ENCODE measurements at regions not wholly inside any gene's neighbourhood (a gene's known extent, or its start where the extent isn't known, plus 50 kb on each side); places are given as distances from the start of the nearest gene placed in this dataset.

GRCh38 chr6:104580452-104580851 lies 279.3 kb downstream of the HACE1 start:
- Mint-ChIP-seq H3K36me3 (no peaks in the 10 kb centered on the region), H3K4me3 (no peak overlapping the region), H3K9me3 (ENCODE audit: low read depth) (no peaks in the 10 kb centered on the region), H3K27me3 (peaks cover 2% of the 10 kb centered on the region), H3K27ac (no peak overlapping the region), H3K4me1 (no peaks in the 10 kb centered on the region)
- DNase-seq (no peak), ATAC-seq (no peak)
- CTCF ChIA-PET = no interaction called here

GRCh38 chr6:104579310-104579863 lies 280.3 kb downstream of the HACE1 start:
- CTCF ChIA-PET = no interaction called here
- Mint-ChIP-seq H3K9me3 (ENCODE audit: low read depth) (no peaks in the 10 kb centered on the region), H3K4me1 (no peaks in the 10 kb centered on the region), H3K4me3 (no peak overlapping the region), H3K27me3 (peaks cover 2% of the 10 kb centered on the region), H3K36me3 (no peaks in the 10 kb centered on the region), H3K27ac (no peak overlapping the region)
- DNase-seq = no peak
- ATAC-seq = no peak

GRCh38 chr6:104575536-104575935 lies 284.2 kb downstream of the HACE1 start:
- Mint-ChIP-seq H3K36me3 (no peaks in the 10 kb centered on the region), H3K4me1 (no peaks in the 10 kb centered on the region), H3K27ac (no peak overlapping the region), H3K4me3 (no peak overlapping the region), H3K27me3 (peaks cover 2% of the 10 kb centered on the region), H3K9me3 (ENCODE audit: low read depth) (no peaks in the 10 kb centered on the region)
- ATAC-seq = no peak
- CTCF ChIA-PET = no interaction called here
- DNase-seq = no peak

- H3K36me3 Mint-ChIP-seq = no peaks in the 10 kb centered on the region
- no peaks in the 10 kb centered on the region for H3K9me3 Mint-ChIP-seq (ENCODE audit: low read depth)
- CTCF ChIA-PET = no interaction called here
- no peaks in the 10 kb centered on the region for H3K4me1 Mint-ChIP-seq
- DNase-seq (no peak), ATAC-seq (no peak)
- no peak overlapping the region for H3K27ac Mint-ChIP-seq
- H3K4me3 Mint-ChIP-seq = no peak overlapping the region
- no peaks in the 10 kb centered on the region for H3K27me3 Mint-ChIP-seq
These were observed 285.5 kb downstream of the HACE1 start for GRCh38 chr6:104574135-104574750.

GRCh38 chr6:104573350-104573749 lies 286.4 kb downstream of the HACE1 start:
- DNase-seq = no peak
- H3K4me1 Mint-ChIP-seq = no peaks in the 10 kb centered on the region
- no peak overlapping the region for H3K4me3 Mint-ChIP-seq
- no peak overlapping the region for H3K27ac Mint-ChIP-seq
- no peak for ATAC-seq
- CTCF ChIA-PET = no interaction called here
- no peaks in the 10 kb centered on the region for H3K36me3 Mint-ChIP-seq
- H3K27me3 Mint-ChIP-seq = no peaks in the 10 kb centered on the region
- H3K9me3 Mint-ChIP-seq (ENCODE audit: low read depth) = no peaks in the 10 kb centered on the region

GRCh38 chr6:104572901-104573300 lies 286.8 kb downstream of the HACE1 start:
- H3K36me3 Mint-ChIP-seq = no peaks in the 10 kb centered on the region
- DNase-seq (no peak), ATAC-seq (no peak)
- CTCF ChIA-PET = no interaction called here
- H3K27ac Mint-ChIP-seq = no peak overlapping the region
- no peaks in the 10 kb centered on the region for H3K9me3 Mint-ChIP-seq (ENCODE audit: low read depth)
- no peaks in the 10 kb centered on the region for H3K4me1 Mint-ChIP-seq
- H3K4me3 Mint-ChIP-seq = no peak overlapping the region
- H3K27me3 Mint-ChIP-seq = no peaks in the 10 kb centered on the region

GRCh38 chr6:104566411-104566810 lies 293.3 kb downstream of the HACE1 start:
- CTCF ChIA-PET = no interaction called here
- no peak overlapping the region for H3K4me3 Mint-ChIP-seq
- H3K27ac Mint-ChIP-seq = no peak overlapping the region
- H3K4me1 Mint-ChIP-seq = no peaks in the 10 kb centered on the region
- H3K36me3 Mint-ChIP-seq = no peaks in the 10 kb centered on the region
- no peaks in the 10 kb centered on the region for H3K27me3 Mint-ChIP-seq
- ATAC-seq = no peak
- no peaks in the 10 kb centered on the region for H3K9me3 Mint-ChIP-seq (ENCODE audit: low read depth)
- DNase-seq = no peak

- H3K27me3 Mint-ChIP-seq = no peaks in the 10 kb centered on the region
- CTCF ChIA-PET = no interaction called here
- no peak for ATAC-seq
- no peak overlapping the region for H3K27ac Mint-ChIP-seq
- no peak overlapping the region for H3K4me3 Mint-ChIP-seq
- no peaks in the 10 kb centered on the region for H3K4me1 Mint-ChIP-seq
- DNase-seq = no peak
- H3K36me3 Mint-ChIP-seq = no peaks in the 10 kb centered on the region
- no peaks in the 10 kb centered on the region for H3K9me3 Mint-ChIP-seq (ENCODE audit: low read depth)
These were observed 296.4 kb downstream of the HACE1 start for GRCh38 chr6:104563306-104563705.

- H3K27ac Mint-ChIP-seq = no peak overlapping the region
- H3K9me3 Mint-ChIP-seq (ENCODE audit: low read depth) = no peaks in the 10 kb centered on the region
- CTCF ChIA-PET = no interaction called here
- H3K4me1 Mint-ChIP-seq = no peaks in the 10 kb centered on the region
- no peak for ATAC-seq
- no peak for DNase-seq
- H3K36me3 Mint-ChIP-seq = no peaks in the 10 kb centered on the region
- H3K4me3 Mint-ChIP-seq = no peak overlapping the region
- H3K27me3 Mint-ChIP-seq = peaks cover 9% of the 10 kb centered on the region
These were observed 300.1 kb downstream of the HACE1 start for GRCh38 chr6:104559435-104560202.

GRCh38 chr6:104558746-104559145 lies 301.0 kb downstream of the HACE1 start:
- H3K27ac Mint-ChIP-seq = no peak overlapping the region
- H3K4me1 Mint-ChIP-seq = no peaks in the 10 kb centered on the region
- CTCF ChIA-PET = interaction anchor here (0.8 kb wide), 1 partner anchor 34 kb away, joined by 3 read pairs; no protein-coding TSS in a partner anchor
- H3K9me3 Mint-ChIP-seq (ENCODE audit: low read depth) = no peaks in the 10 kb centered on the region
- DNase-seq (no peak), ATAC-seq (no peak)
- H3K27me3 Mint-ChIP-seq = peaks cover 9% of the 10 kb centered on the region
- no peak overlapping the region for H3K4me3 Mint-ChIP-seq
- no peaks in the 10 kb centered on the region for H3K36me3 Mint-ChIP-seq

- Mint-ChIP-seq H3K27me3 (peaks cover 17% of the 10 kb centered on the region), H3K9me3 (ENCODE audit: low read depth) (no peaks in the 10 kb centered on the region), H3K4me3 (no peak overlapping the region), H3K4me1 (no peaks in the 10 kb centered on the region), H3K36me3 (no peaks in the 10 kb centered on the region), H3K27ac (no peak overlapping the region)
- CTCF ChIA-PET = no interaction called here
- no peak for ATAC-seq
- no peak for DNase-seq
These were observed 311.4 kb downstream of the HACE1 start for GRCh38 chr6:104548297-104548696.

- CTCF ChIA-PET = no interaction called here
- peaks cover 11% of the 10 kb centered on the region for H3K27me3 Mint-ChIP-seq
- no peaks in the 10 kb centered on the region for H3K4me1 Mint-ChIP-seq
- H3K36me3 Mint-ChIP-seq = no peaks in the 10 kb centered on the region
- H3K27ac Mint-ChIP-seq = no peak overlapping the region
- DNase-seq (no peak), ATAC-seq (no peak)
- H3K4me3 Mint-ChIP-seq = no peak overlapping the region
- H3K9me3 Mint-ChIP-seq (ENCODE audit: low read depth) = no peaks in the 10 kb centered on the region
These were observed 318.3 kb downstream of the HACE1 start for GRCh38 chr6:104541411-104541810.

- Mint-ChIP-seq H3K9me3 (ENCODE audit: low read depth) (no peaks in the 10 kb centered on the region), H3K4me3 (no peak overlapping the region), H3K36me3 (no peaks in the 10 kb centered on the region), H3K27me3 (peaks cover 13% of the 10 kb centered on the region), H3K27ac (no peak overlapping the region), H3K4me1 (no peaks in the 10 kb centered on the region)
- DNase-seq (no peak), ATAC-seq (no peak)
- CTCF ChIA-PET = no interaction called here
These were observed 319.0 kb downstream of the HACE1 start for GRCh38 chr6:104540743-104541142.

GRCh38 chr6:104539173-104539572 lies 320.5 kb downstream of the HACE1 start:
- Mint-ChIP-seq H3K4me3 (no peak overlapping the region), H3K4me1 (no peaks in the 10 kb centered on the region), H3K9me3 (ENCODE audit: low read depth) (no peaks in the 10 kb centered on the region), H3K27ac (no peak overlapping the region), H3K36me3 (no peaks in the 10 kb centered on the region), H3K27me3 (peaks cover 13% of the 10 kb centered on the region)
- ATAC-seq (no peak), DNase-seq (no peak)
- CTCF ChIA-PET = no interaction called here
